ENCODE measurements at regions not wholly inside any gene's neighbourhood (a gene's known extent, or its start where the extent isn't known, plus 50 kb on each side); places are given as distances from the start of the nearest gene placed in this dataset.
"Not testable (repeated sequence)": the region's sequence is repeated elsewhere in the genome, so short reads cannot be mapped to it uniquely, and the experiment has no call there.

- ATAC-seq (ENCODE audit: insufficient read depth, low read depth) = no peak
- no peaks in the 10 kb centered on the region for H3K27me3 ChIP-seq (ENCODE audit: insufficient read depth, low read length, poor library complexity)
- H3K4me2 ChIP-seq (ENCODE audit: insufficient read depth, low read length) = no peak overlapping the region
- H3K79me2 ChIP-seq (ENCODE audit: insufficient read depth, low read length) = no peaks in the 10 kb centered on the region
- no peaks in the 10 kb centered on the region for H3K9me3 ChIP-seq (ENCODE audit: insufficient read depth, low read length, severe bottlenecking)
- H3K4me1 ChIP-seq (ENCODE audit: insufficient read depth, low read length) = no peaks in the 10 kb centered on the region
- TF ChIP-seq CTCF (IDR thresholded peaks at IDR 0.05; ENCODE audit: borderline replicate concordance, extremely low read depth, low read length, poor library complexity, severe bottlenecking) (no peak), EZH2 (IDR thresholded peaks at IDR 0.05; ENCODE audit: borderline replicate concordance, low read depth, low read length, severe bottlenecking) (no peak)
- no peak overlapping the region for H2AFZ ChIP-seq (ENCODE audit: low read depth, low read length)
- no peaks in the 10 kb centered on the region for H4K20me1 ChIP-seq (ENCODE audit: insufficient read depth, low read length)
- H3K36me3 ChIP-seq (ENCODE audit: insufficient read depth, low read length) = no peaks in the 10 kb centered on the region
- no peak for DNase-seq
- H3K27ac ChIP-seq (ENCODE audit: low read length) = no peak overlapping the region
- H3K9ac ChIP-seq (ENCODE audit: low read depth, low read length) = no peak overlapping the region
- H3K4me3 ChIP-seq (ENCODE audit: low read depth in 1 of 2, low read length in 2 of 2) = no peak overlapping the region
Observed at GRCh38 chr9:106020186-106020585, 325.8 kb downstream of the TMEM38B start.

GRCh38 chr9:106023455-106023854 is 329.1 kb downstream of the TMEM38B start:
- Histone ChIP-seq H3K79me2 (ENCODE audit: insufficient read depth, low read length) (no peaks in the 10 kb centered on the region), H3K36me3 (ENCODE audit: insufficient read depth, low read length) (no peaks in the 10 kb centered on the region), H3K9ac (ENCODE audit: low read depth, low read length) (no peak overlapping the region), H3K27ac (ENCODE audit: low read length) (no peak overlapping the region), H4K20me1 (ENCODE audit: insufficient read depth, low read length) (no peaks in the 10 kb centered on the region), H3K9me3 (ENCODE audit: insufficient read depth, low read length, severe bottlenecking) (no peaks in the 10 kb centered on the region), H3K4me1 (ENCODE audit: insufficient read depth, low read length) (no peaks in the 10 kb centered on the region), H2AFZ (ENCODE audit: low read depth, low read length) (no peak overlapping the region), H3K27me3 (ENCODE audit: insufficient read depth, low read length, poor library complexity) (no peaks in the 10 kb centered on the region), H3K4me3 (ENCODE audit: low read depth in 1 of 2, low read length in 2 of 2) (no peak overlapping the region), H3K4me2 (ENCODE audit: insufficient read depth, low read length) (no peak overlapping the region)
- DNase-seq (no peak), ATAC-seq (ENCODE audit: insufficient read depth, low read depth) (no peak)
- no peak for TF ChIP-seq CTCF (IDR thresholded peaks at IDR 0.05; ENCODE audit: borderline replicate concordance, extremely low read depth, low read length, poor library complexity, severe bottlenecking)
- TF ChIP-seq EZH2 (IDR thresholded peaks at IDR 0.05; ENCODE audit: borderline replicate concordance, low read depth, low read length, severe bottlenecking) = no peak

GRCh38 chr9:106025453-106025852 is 331.1 kb downstream of the TMEM38B start:
- ATAC-seq (ENCODE audit: insufficient read depth, low read depth) = no peak
- Histone ChIP-seq H2AFZ (ENCODE audit: low read depth, low read length) (no peak overlapping the region), H3K9me3 (ENCODE audit: insufficient read depth, low read length, severe bottlenecking) (no peaks in the 10 kb centered on the region), H3K27ac (ENCODE audit: low read length) (no peak overlapping the region), H4K20me1 (ENCODE audit: insufficient read depth, low read length) (no peaks in the 10 kb centered on the region), H3K4me1 (ENCODE audit: insufficient read depth, low read length) (no peaks in the 10 kb centered on the region), H3K79me2 (ENCODE audit: insufficient read depth, low read length) (no peaks in the 10 kb centered on the region), H3K4me2 (ENCODE audit: insufficient read depth, low read length) (no peak overlapping the region), H3K9ac (ENCODE audit: low read depth, low read length) (no peak overlapping the region), H3K36me3 (ENCODE audit: insufficient read depth, low read length) (no peaks in the 10 kb centered on the region), H3K27me3 (ENCODE audit: insufficient read depth, low read length, poor library complexity) (no peaks in the 10 kb centered on the region), H3K4me3 (ENCODE audit: low read depth in 1 of 2, low read length in 2 of 2) (no peak overlapping the region)
- TF ChIP-seq EZH2 (IDR thresholded peaks at IDR 0.05; ENCODE audit: borderline replicate concordance, low read depth, low read length, severe bottlenecking) (no peak), CTCF (IDR thresholded peaks at IDR 0.05; ENCODE audit: borderline replicate concordance, extremely low read depth, low read length, poor library complexity, severe bottlenecking) (no peak)
- no peak for DNase-seq

GRCh38 chr9:106030146-106030545 is 335.8 kb downstream of the TMEM38B start:
- H3K27me3 ChIP-seq (ENCODE audit: insufficient read depth, low read length, poor library complexity); H3K4me3 ChIP-seq (ENCODE audit: low read depth in 1 of 2, low read length in 2 of 2); H3K4me2 ChIP-seq (ENCODE audit: insufficient read depth, low read length); H3K36me3 ChIP-seq (ENCODE audit: insufficient read depth, low read length); H2AFZ ChIP-seq (ENCODE audit: low read depth, low read length); H3K27ac ChIP-seq (ENCODE audit: low read length); DNase-seq; H3K9me3 ChIP-seq (ENCODE audit: insufficient read depth, low read length, severe bottlenecking); H3K79me2 ChIP-seq (ENCODE audit: insufficient read depth, low read length); H4K20me1 ChIP-seq (ENCODE audit: insufficient read depth, low read length); H3K4me1 ChIP-seq (ENCODE audit: insufficient read depth, low read length); ATAC-seq (ENCODE audit: insufficient read depth, low read depth); H3K9ac ChIP-seq (ENCODE audit: low read depth, low read length): not testable (repeated sequence)

Data from DND-41 (cell line).